AG04449 (cell line): ENCODE measurements at regions not wholly inside any gene's neighbourhood (a gene's known extent, or its start where the extent isn't known, plus 50 kb on each side); places are given as distances from the start of the nearest gene placed in this dataset.

Experiments used
- CTCF ChIA-PET: fragments of 350-600 bp; formaldehyde crosslinking; extraction: SDS; loops from one replicate; lab custom pipeline; 2021; ENCODE audit warnings: antibody characterized with exemption; lab: Yijun Ruan, JAX
- POLR2A ChIA-PET: fragments of 400-600, 350-600 bp; formaldehyde crosslinking; extraction: SDS; loops from one replicate; lab custom pipeline; 2020; ENCODE audit warnings: antibody characterized with exemption, inconsistent platforms; lab: Yijun Ruan, JAX
- DNase-seq: peaks from one replicate; pipeline ENCODE4 v3.0.0-alpha.2; 2010; ENCODE audit warnings: low read depth, low spot score
- H3K4me3 ChIP-seq: 2 replicates; pipeline ENCODE4 v1.5.1; 2011; ENCODE audit warnings: low read depth, mild to moderate bottlenecking, control low read depth, low read length
- CTCF ChIP-seq: IDR thresholded peaks from one replicate; pipeline ENCODE4 v1.5.1; 2011; ENCODE audit warnings: mild to moderate bottlenecking, moderate library complexity, low read length, control low read depth, inconsistent platforms; ENCODE audit not compliant: insufficient read depth; ENCODE audit errors: missing control alignments

GRCh38 chr11:28457481-28458065, 349.4 kb downstream of the METTL15 start:
- POLR2A ChIA-PET: no interaction called here
- no peak for DNase-seq
- CTCF ChIA-PET: interaction anchor here (1.2 to 1.5 kb wide), 2 partner anchors 16 to 54 kb away, joined by 3 read pairs; no protein-coding TSS in a partner anchor
- no peak overlapping the region for H3K4me3 ChIP-seq
- TF ChIP-seq CTCF: no peak

GRCh38 chr11:28448186-28448585, 340.0 kb downstream of the METTL15 start:
- ChIA-PET CTCF (no interaction called here), POLR2A (interaction anchor here (0.7 kb wide), 1 partner anchor 726 kb away, joined by 3 read pairs; no protein-coding TSS in a partner anchor)
- no peak for DNase-seq
- no peak for TF ChIP-seq CTCF
- no peak overlapping the region for H3K4me3 ChIP-seq

GRCh38 chr11:28447226-28447625, 339.0 kb downstream of the METTL15 start:
- ChIA-PET CTCF (no interaction called here), POLR2A (no interaction called here)
- DNase-seq: no peak
- no peak for TF ChIP-seq CTCF
- no peak overlapping the region for H3K4me3 ChIP-seq

GRCh38 chr11:28442131-28442530, 333.9 kb downstream of the METTL15 start:
- no peak for DNase-seq
- ChIA-PET CTCF (no interaction called here), POLR2A (no interaction called here)
- no peak for TF ChIP-seq CTCF
- H3K4me3 ChIP-seq: no peak overlapping the region

GRCh38 chr11:28439403-28439802, 331.2 kb downstream of the METTL15 start:
- H3K4me3 ChIP-seq: no peak overlapping the region
- DNase-seq: no peak
- POLR2A ChIA-PET: no interaction called here
- TF ChIP-seq CTCF: no peak
- CTCF ChIA-PET: no interaction called here

GRCh38 chr11:28420099-28420498, 311.9 kb downstream of the METTL15 start:
- DNase-seq: no peak
- ChIA-PET CTCF (no interaction called here), POLR2A (no interaction called here)
- H3K4me3 ChIP-seq: no peak overlapping the region
- TF ChIP-seq CTCF: no peak
